Immature natural killer cell (primary cell): ENCODE measurements at regions not wholly inside any gene's neighbourhood (a gene's known extent, or its start where the extent isn't known, plus 50 kb on each side); places are given as distances from the start of the nearest gene placed in this dataset.

Experiments
- DNase-seq, 3 donors: peaks; one replicate each; pipeline ENCODE4 v3.0.0; 2022; ENCODE audit warnings: mixed read lengths in 1 of 3
- H3K27ac Mint-ChIP-seq, 6 donors: one replicate each; pipeline ENCODE4 v1.8.0; 2020; ENCODE audit warnings: mixed read lengths in 6 of 6, mild to moderate bottlenecking in 5 of 6, inconsistent platforms in 4 of 6, moderate library complexity in 3 of 6
- H3K27me3 Mint-ChIP-seq, 3 donors: one replicate each; pipeline ENCODE4 v1.8.0; 2020 to 2021; ENCODE audit warnings: low read depth in 3 of 3, mild to moderate bottlenecking in 3 of 3, mixed read lengths in 3 of 3, moderate library complexity in 3 of 3, inconsistent platforms in 1 of 3
- H3K36me3 Mint-ChIP-seq, 3 donors: one replicate each; pipeline ENCODE4 v1.8.0; 2020; ENCODE audit warnings: mixed read lengths in 3 of 3, inconsistent platforms in 2 of 3, mild to moderate bottlenecking in 2 of 3
- H3K4me1 Mint-ChIP-seq, 2 donors: one replicate each; pipeline ENCODE4 v1.8.0; 2020; ENCODE audit warnings: inconsistent platforms in 2 of 2, mild to moderate bottlenecking in 2 of 2, mixed read lengths in 2 of 2, moderate library complexity in 1 of 2
- H3K4me3 Mint-ChIP-seq, 5 donors: one replicate each; pipeline ENCODE4 v1.8.0; 2020; ENCODE audit warnings: mild to moderate bottlenecking in 5 of 5, mixed read lengths in 5 of 5, inconsistent platforms in 3 of 5, moderate library complexity in 3 of 5
- H3K9me3 Mint-ChIP-seq, 6 donors: one replicate each; pipeline ENCODE4 v1.8.0; 2020; ENCODE audit warnings: mild to moderate bottlenecking in 6 of 6, mixed read lengths in 6 of 6, inconsistent platforms in 4 of 6, moderate library complexity in 3 of 6

DNA sequence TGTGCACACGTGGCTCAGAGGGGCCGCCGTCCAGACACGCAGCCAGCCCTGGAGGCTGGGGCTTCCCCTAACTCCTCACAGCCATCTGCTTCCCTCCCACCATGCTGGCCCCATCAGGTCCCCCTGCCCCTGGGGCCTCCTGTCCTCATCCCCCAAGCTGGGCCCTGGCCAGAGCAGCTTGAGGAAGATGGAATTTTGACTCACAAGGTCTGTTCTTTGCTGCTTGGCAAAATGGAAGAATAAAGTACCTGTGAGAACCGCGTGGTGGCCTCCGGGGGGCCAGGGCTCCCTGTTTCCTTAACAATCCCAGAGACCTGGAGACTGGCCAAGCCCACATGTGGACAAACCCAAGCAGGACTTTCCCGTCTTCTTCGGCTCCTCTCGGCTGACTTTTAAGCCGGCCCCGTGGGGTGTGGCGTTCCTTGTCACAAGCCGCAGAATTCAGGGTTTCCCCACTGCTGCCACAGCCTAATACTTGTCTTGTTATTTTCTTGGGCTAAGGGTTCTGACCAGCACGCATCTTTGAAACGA, 872.8 kb downstream of the BRD1 start:
- Mint-ChIP-seq H3K4me3 (no peak overlapping the region), H3K27ac (no peak overlapping the region), H3K9me3 (peaks cover 0 to 2% (median under 1%) of the 10 kb centered on the region in 6 donors), H3K4me1 (peaks cover 0 to 5% of the 10 kb centered on the region in 2 donors), H3K36me3 (peaks cover 0 to 4% (median 0%) of the 10 kb centered on the region in 3 donors), H3K27me3 (peaks cover 0 to 9% (median 2%) of the 10 kb centered on the region in 3 donors)
- DNase-seq = no peak

GRCh38 chr22:48953830-48954229, 873.8 kb downstream of the BRD1 start:
- Mint-ChIP-seq H3K4me1 (peaks cover 0 to 5% of the 10 kb centered on the region in 2 donors), H3K36me3 (peaks cover 0 to 4% (median 0%) of the 10 kb centered on the region in 3 donors), H3K27ac (no peak overlapping the region), H3K4me3 (no peak overlapping the region), H3K27me3 (peaks cover 1 to 8% (median 2%) of the 10 kb centered on the region in 3 donors), H3K9me3 (peaks cover 0 to 2% (median under 1%) of the 10 kb centered on the region in 6 donors)
- no peak for DNase-seq

GRCh38 chr22:48953103-48953720, 874.5 kb downstream of the BRD1 start:
- peaks cover 0 to 2% (median under 1%) of the 10 kb centered on the region in 6 donors for H3K9me3 Mint-ChIP-seq
- DNase-seq = no peak
- no peak overlapping the region for H3K4me3 Mint-ChIP-seq
- H3K27me3 Mint-ChIP-seq = peaks cover 1 to 7% (median 2%) of the 10 kb centered on the region in 3 donors
- H3K36me3 Mint-ChIP-seq = peaks cover 0 to 4% (median 0%) of the 10 kb centered on the region in 3 donors
- H3K4me1 Mint-ChIP-seq = peaks cover 0 to 5% of the 10 kb centered on the region in 2 donors
- H3K27ac Mint-ChIP-seq = no peak overlapping the region

- no peak for DNase-seq
- no peak overlapping the region for H3K27ac Mint-ChIP-seq
- H3K4me1 Mint-ChIP-seq = peaks cover 0 to 5% of the 10 kb centered on the region in 2 donors
Observed at GRCh38 chr22:48952256-48953102, 875.2 kb downstream of the BRD1 start.

DNA sequence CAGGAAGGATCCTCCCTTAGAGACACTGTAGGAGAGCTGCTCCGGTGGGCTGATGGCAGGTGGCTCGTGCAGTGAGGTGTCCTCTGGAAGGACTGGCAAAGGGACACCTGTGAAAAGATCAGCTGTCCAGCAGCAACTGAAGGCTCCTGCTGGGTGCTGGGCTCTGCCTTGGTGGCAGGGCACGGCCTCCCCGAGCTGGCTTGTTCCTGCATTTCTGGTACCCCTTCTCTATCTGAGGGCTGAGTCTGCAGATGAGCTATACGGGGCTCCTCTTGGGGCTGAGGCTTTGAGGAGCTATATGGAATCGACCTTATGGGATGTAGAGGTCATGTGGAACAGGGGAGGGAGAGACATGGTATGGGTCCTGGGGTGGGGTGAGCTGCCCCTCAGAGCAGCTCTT, 875.8 kb downstream of the BRD1 start:
- no peak for DNase-seq
- Mint-ChIP-seq H3K9me3 (peaks cover 0 to 2% (median 0%) of the 10 kb centered on the region in 6 donors), H3K27me3 (peaks cover 2 to 8% (median 3%) of the 10 kb centered on the region in 3 donors), H3K27ac (no peak overlapping the region), H3K4me1 (peaks cover 0 to 5% of the 10 kb centered on the region in 2 donors), H3K36me3 (peaks cover 0 to 2% (median 0%) of the 10 kb centered on the region in 3 donors), H3K4me3 (no peak overlapping the region)

More at GRCh38 chr22:48952256-48953102, 875.2 kb downstream of the BRD1 start:
- peaks cover 2 to 9% (median 3%) of the 10 kb centered on the region in 3 donors for H3K27me3 Mint-ChIP-seq
- peaks cover 0 to 4% (median 0%) of the 10 kb centered on the region in 3 donors for H3K36me3 Mint-ChIP-seq
- no peak overlapping the region for H3K4me3 Mint-ChIP-seq
- peaks cover 0 to 2% (median under 1%) of the 10 kb centered on the region in 6 donors for H3K9me3 Mint-ChIP-seq

DNA sequence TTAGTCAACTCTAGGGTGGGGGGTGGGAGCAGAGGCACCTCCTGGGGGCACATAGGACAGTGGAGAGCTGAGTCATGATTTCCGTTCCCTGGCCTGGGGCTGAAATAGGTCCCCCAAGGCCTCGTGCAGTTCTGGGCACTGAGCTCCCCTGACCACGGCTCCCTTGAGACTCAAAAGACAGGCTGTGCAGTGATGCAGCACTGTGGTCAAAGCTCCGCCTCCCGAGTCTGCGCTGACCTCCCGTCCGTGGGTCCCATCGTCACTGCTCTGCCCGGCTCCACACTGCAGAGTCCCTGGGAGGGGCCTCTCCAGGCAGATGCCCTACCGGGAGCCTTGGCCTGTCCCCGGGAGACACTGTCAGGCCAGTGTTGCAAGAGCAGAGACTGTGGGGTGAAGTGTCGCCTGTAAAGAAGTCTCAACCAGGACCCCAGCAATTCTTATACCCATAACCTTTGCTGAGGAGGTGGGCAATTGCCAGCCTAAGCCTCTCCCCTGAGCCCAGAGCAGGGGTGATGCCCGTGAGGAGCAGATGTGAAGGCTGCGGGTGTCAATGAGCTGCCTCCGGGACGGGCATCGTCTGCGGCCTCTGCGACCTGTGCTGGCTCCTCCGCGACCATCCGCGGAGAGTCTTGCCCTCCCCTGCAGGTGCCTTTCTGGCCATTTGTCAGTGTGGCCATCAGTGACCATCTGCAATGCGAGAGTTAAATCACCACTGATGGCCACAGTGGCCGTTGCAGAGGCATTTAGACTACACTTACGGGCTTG, 877.3 kb downstream of the BRD1 start:
- Mint-ChIP-seq H3K36me3 (no peaks in the 10 kb centered on the region), H3K4me1 (no peaks in the 10 kb centered on the region), H3K4me3 (no peak overlapping the region), H3K9me3 (peaks cover 0 to 2% (median 0%) of the 10 kb centered on the region in 6 donors), H3K27me3 (peaks cover 2 to 3% (median 3%) of the 10 kb centered on the region in 3 donors), H3K27ac (no peak overlapping the region)
- no peak for DNase-seq

- Mint-ChIP-seq H3K4me3 (no peak overlapping the region), H3K4me1 (no peaks in the 10 kb centered on the region), H3K36me3 (no peaks in the 10 kb centered on the region), H3K27ac (no peak overlapping the region), H3K9me3 (peaks cover 0 to 2% (median 0%) of the 10 kb centered on the region in 6 donors), H3K27me3 (peaks cover 3% of the 10 kb centered on the region in 3 donors)
- DNase-seq = no peak
Observed at GRCh38 chr22:48949375-48950149, 878.1 kb downstream of the BRD1 start.

DNA sequence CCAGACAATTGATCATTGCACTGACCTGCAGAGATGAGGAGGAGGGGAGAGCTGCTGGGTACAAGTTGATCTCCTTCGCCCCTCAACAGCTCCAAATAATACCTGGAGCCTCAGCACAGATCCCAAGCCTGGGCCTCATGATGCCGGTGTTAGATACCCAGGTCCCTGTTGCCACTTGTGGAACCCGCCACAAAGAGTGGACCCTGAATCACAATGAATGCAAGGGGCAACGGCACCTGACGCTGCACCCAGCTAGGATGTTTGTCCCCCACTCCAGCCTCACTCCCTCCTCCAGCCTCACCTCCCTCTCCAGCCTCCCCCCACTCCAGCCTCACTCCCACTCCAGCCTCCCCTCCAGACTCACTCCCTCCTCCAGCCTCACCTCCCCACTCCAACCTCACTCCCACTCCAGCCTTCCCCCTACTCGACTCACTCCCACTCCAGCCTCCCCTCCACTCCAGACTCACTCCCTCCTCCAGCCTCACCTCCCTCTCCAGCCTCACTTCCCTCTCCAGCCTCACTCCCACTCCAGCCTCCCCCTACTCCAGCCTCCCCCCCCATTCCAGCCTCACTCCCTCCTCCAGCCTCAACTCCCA, 879.0 kb downstream of the BRD1 start:
- Mint-ChIP-seq H3K4me3 (no peak overlapping the region), H3K27me3 (peaks cover 3 to 4% (median 3%) of the 10 kb centered on the region in 3 donors), H3K9me3 (peaks cover 0 to 2% (median 0%) of the 10 kb centered on the region in 6 donors), H3K36me3 (no peaks in the 10 kb centered on the region), H3K27ac (no peak overlapping the region), H3K4me1 (no peaks in the 10 kb centered on the region)
- no peak for DNase-seq

GRCh38 chr22:48947636-48948035, 880.0 kb downstream of the BRD1 start:
- no peak overlapping the region for H3K27ac Mint-ChIP-seq
- H3K4me3 Mint-ChIP-seq = no peak overlapping the region
- no peaks in the 10 kb centered on the region for H3K4me1 Mint-ChIP-seq
- no peak for DNase-seq
- peaks cover 3 to 4% (median 3%) of the 10 kb centered on the region in 3 donors for H3K27me3 Mint-ChIP-seq
- no peaks in the 10 kb centered on the region for H3K36me3 Mint-ChIP-seq
- peaks cover 0 to 2% (median 0%) of the 10 kb centered on the region in 6 donors for H3K9me3 Mint-ChIP-seq

DNA sequence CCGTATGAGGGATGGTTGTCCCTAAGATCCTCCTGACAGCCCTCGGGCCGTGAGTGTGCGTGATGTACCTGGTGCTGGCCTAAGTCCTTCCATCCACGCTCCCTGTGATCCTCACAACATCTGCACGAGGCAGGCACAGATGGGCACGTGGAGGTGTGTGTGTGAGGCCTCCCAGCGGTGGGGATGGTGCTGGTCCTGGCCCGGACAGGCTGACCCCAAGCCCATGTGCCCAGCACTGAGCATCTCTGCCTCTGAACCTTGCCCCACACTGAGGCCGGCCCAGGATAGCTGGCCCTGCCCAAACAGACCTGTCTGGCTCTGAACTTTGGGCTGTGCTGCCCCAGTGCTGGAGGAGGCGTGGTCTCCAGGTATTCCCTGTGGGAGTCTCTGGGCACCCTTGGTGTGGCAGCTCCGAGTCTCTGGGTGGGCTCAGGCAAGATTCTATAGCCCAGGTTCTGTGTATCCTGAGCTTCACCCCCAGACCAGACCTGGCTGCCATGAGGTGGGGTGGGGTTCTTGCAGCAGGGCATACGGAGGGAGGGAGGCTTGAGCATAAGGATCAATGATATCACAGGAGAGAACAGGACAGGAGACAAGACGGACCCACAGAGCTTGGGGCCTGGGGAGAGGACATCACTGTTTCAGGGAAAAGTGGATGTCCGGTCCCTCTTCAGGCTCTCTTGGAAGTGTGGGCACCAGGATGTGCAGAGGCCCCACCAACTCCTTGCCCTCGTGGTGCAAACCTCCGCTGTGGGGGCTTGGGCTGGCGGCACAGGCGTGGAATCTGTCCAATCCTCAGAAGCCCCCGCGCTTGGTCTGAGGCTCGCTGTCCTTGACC, 881.8 kb downstream of the BRD1 start:
- DNase-seq = no peak
- Mint-ChIP-seq H3K27ac (no peak overlapping the region), H3K4me1 (no peaks in the 10 kb centered on the region), H3K36me3 (no peaks in the 10 kb centered on the region), H3K27me3 (peaks cover 3 to 4% (median 3%) of the 10 kb centered on the region in 3 donors), H3K9me3 (no peaks in the 10 kb centered on the region), H3K4me3 (no peak overlapping the region)

- no peaks in the 10 kb centered on the region for H3K4me1 Mint-ChIP-seq
- no peak overlapping the region for H3K4me3 Mint-ChIP-seq
- no peaks in the 10 kb centered on the region for H3K9me3 Mint-ChIP-seq
- H3K36me3 Mint-ChIP-seq = no peaks in the 10 kb centered on the region
- DNase-seq = no peak
- no peak overlapping the region for H3K27ac Mint-ChIP-seq
- H3K27me3 Mint-ChIP-seq = peaks cover 3 to 4% (median 3%) of the 10 kb centered on the region in 3 donors
Observed at GRCh38 chr22:48944751-48945620, 882.7 kb downstream of the BRD1 start.
